CD8-positive, alpha-beta memory T cell (primary cell): ENCODE measurements at regions not wholly inside any gene's neighbourhood (a gene's known extent, or its start where the extent isn't known, plus 50 kb on each side); places are given as distances from the start of the nearest gene placed in this dataset.

Experiments used
- CTCF ChIA-PET: fragments of 350-600 bp; sonication (Branson Sonifier 250); formaldehyde crosslinking; loops from one replicate; lab custom pipeline; 2021; ENCODE audit warnings: antibody characterized with exemption; lab: Charles Lee
- POLR2A ChIA-PET: fragments of 350-600 bp; sonication (Branson Sonifier 250); formaldehyde crosslinking; loops from one replicate; lab custom pipeline; 2021; ENCODE audit warnings: antibody characterized with exemption; lab: Charles Lee
- DNase-seq, 5 donors: peaks; one replicate each; pipeline versions ENCODE4 v3.0.0 to v3.0.0-alpha.2; 2020 to 2022; ENCODE audit warnings: mixed read lengths in 1 of 5
- H3K27ac ChIP-seq: one replicate; pipeline ENCODE4 v1.7.0; 2013; ENCODE audit warnings: low read depth, mild to moderate bottlenecking, low read length, moderate library complexity
- H3K27me3 ChIP-seq: 2 replicates; pipeline ENCODE4 v1.7.0; 2013; ENCODE audit warnings: low read length, mild to moderate bottlenecking; ENCODE audit not compliant: insufficient read depth, poor library complexity, severe bottlenecking
- H3K36me3 ChIP-seq: 2 replicates; pipeline ENCODE4 v1.7.0; 2013; ENCODE audit warnings: mild to moderate bottlenecking, low read length, moderate library complexity; ENCODE audit not compliant: insufficient read depth
- H3K4me1 ChIP-seq: 2 replicates; pipeline ENCODE4 v1.7.0; 2013; ENCODE audit warnings: mild to moderate bottlenecking, low read length, moderate library complexity; ENCODE audit not compliant: insufficient read depth
- H3K4me3 ChIP-seq: 2 replicates; pipeline ENCODE4 v1.7.0; 2013; ENCODE audit warnings: mild to moderate bottlenecking, low read length
- H3K9me3 ChIP-seq: 2 replicates; pipeline ENCODE4 v1.7.0; 2013; ENCODE audit warnings: mild to moderate bottlenecking, low read length
- H3K27ac Mint-ChIP-seq, 8 donors: one replicate each; pipeline ENCODE4 v1.8.0; 2020 to 2021; ENCODE audit warnings: mixed read lengths in 8 of 8, mild to moderate bottlenecking in 6 of 8, inconsistent platforms in 3 of 8, moderate library complexity in 3 of 8
- H3K27me3 Mint-ChIP-seq, 2 donors: one replicate each; pipeline ENCODE4 v1.8.0; 2020 to 2021; ENCODE audit warnings: mixed read lengths in 2 of 2, mild to moderate bottlenecking in 1 of 2, moderate library complexity in 1 of 2
- H3K36me3 Mint-ChIP-seq, 3 donors: one replicate each; pipeline ENCODE4 v1.8.0; 2020 to 2021; ENCODE audit warnings: mixed read lengths in 3 of 3, inconsistent platforms in 1 of 3, mild to moderate bottlenecking in 1 of 3
- H3K4me1 Mint-ChIP-seq, 3 donors: one replicate each; pipeline ENCODE4 v1.8.0; 2020 to 2021; ENCODE audit warnings: mixed read lengths in 3 of 3, inconsistent platforms in 1 of 3, mild to moderate bottlenecking in 1 of 3
- H3K4me3 Mint-ChIP-seq, 7 donors: one replicate each; pipeline ENCODE4 v1.8.0; 2020 to 2021; ENCODE audit warnings: mixed read lengths in 7 of 7, mild to moderate bottlenecking in 6 of 7, moderate library complexity in 4 of 7, inconsistent platforms in 2 of 7
- H3K9me3 Mint-ChIP-seq, 5 donors: one replicate each; pipeline ENCODE4 v1.8.0; 2020 to 2022; ENCODE audit warnings: mixed read lengths in 5 of 5, mild to moderate bottlenecking in 3 of 5, moderate library complexity in 2 of 5, inconsistent platforms in 1 of 5

DNA sequence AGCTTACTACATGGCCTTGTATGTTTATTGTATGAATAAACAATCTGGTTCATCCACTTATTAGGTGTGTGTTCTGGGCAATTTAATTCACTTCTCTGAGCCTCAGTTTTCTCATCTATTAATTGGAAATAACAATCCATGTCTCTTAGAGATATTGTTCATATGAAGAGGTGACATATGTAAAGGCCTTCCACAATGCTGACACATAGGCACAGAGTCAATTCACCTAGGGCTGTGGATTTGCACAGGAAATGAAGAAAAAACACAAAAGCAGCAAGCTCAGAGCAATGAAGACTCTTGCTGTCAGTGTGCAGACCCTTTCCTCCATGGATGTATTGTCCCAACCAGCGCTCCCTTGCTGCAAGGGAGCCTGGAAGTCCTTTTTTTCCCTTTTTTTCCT, 195.2 kb upstream of the CAMK1G start:
- Histone ChIP-seq H3K4me1 (no peaks in the 10 kb centered on the region), H3K27ac (no peak overlapping the region), H3K4me3 (no peak overlapping the region), H3K36me3 (no peaks in the 10 kb centered on the region), H3K9me3 (no peaks in the 10 kb centered on the region), H3K27me3 (no peaks in the 10 kb centered on the region)
- ChIA-PET POLR2A (no interaction called here), CTCF (no interaction called here)
- Mint-ChIP-seq H3K4me1 (no peaks in the 10 kb centered on the region), H3K9me3 (peaks cover 0 to 1% (median 0%) of the 10 kb centered on the region in 5 donors), H3K4me3 (no peak overlapping the region), H3K27me3 (peaks cover 4 to 14% of the 10 kb centered on the region in 2 donors), H3K27ac (no peak overlapping the region), H3K36me3 (no peaks in the 10 kb centered on the region)
- DNase-seq, result no peak

DNA sequence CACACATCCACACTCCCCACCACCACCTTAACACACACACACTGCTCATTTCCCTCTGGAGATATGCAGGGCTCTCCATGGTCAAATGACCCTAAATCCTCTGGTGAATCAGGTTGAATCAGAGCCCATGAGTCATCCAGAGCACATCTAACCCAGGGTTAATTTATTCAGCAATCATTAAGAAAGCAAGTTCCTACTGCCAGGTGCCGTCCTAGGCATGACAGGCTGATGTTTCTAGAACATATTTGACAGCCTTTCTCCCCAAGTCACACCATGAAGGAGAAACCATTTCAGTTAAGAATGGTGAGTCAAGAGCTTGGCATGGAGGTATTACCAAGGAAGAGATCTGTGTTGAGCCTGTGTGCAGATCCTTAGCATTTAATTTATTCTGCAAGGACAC, 194.3 kb upstream of the CAMK1G start:
- no peaks in the 10 kb centered on the region for H3K36me3 ChIP-seq
- H3K4me1 ChIP-seq, result no peaks in the 10 kb centered on the region
- Mint-ChIP-seq H3K4me3 (no peak overlapping the region), H3K36me3 (no peaks in the 10 kb centered on the region), H3K27me3 (peaks cover 4 to 15% of the 10 kb centered on the region in 2 donors), H3K27ac (no peak overlapping the region), H3K4me1 (no peaks in the 10 kb centered on the region), H3K9me3 (peaks cover 0 to 1% (median 0%) of the 10 kb centered on the region in 5 donors)
- no peak overlapping the region for H3K4me3 ChIP-seq
- no peak for DNase-seq
- ChIA-PET POLR2A (no interaction called here), CTCF (no interaction called here)
- H3K9me3 ChIP-seq, result no peaks in the 10 kb centered on the region
- H3K27me3 ChIP-seq, result no peaks in the 10 kb centered on the region
- H3K27ac ChIP-seq, result no peak overlapping the region

DNA sequence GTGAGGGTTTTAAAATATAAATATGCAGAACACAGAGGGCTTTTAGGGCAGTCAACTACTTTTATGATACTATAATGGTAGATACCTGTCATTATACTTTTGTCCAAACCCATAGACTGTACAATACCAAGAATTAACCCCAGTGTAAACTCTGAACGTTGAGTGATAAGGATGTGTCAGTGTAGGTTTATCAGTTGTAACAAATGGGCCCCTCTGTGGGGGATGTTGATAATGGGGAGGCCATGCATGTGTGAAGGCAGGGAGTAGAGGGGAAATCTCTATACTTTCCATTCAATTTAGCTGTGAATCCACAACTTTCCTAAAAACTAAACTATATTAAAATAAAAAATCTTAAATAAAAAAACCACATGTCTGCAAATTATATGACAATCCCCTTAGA, 193.5 kb upstream of the CAMK1G start:
- no peaks in the 10 kb centered on the region for H3K4me1 Mint-ChIP-seq
- DNase-seq, result no peak
- no peak overlapping the region for H3K27ac Mint-ChIP-seq
- no peaks in the 10 kb centered on the region for H3K27me3 ChIP-seq
- H3K4me3 ChIP-seq, result no peak overlapping the region
- ChIA-PET CTCF (no interaction called here), POLR2A (no interaction called here)
- no peaks in the 10 kb centered on the region for H3K36me3 ChIP-seq
- peaks cover 6 to 16% of the 10 kb centered on the region in 2 donors for H3K27me3 Mint-ChIP-seq
- no peak overlapping the region for H3K27ac ChIP-seq
- no peaks in the 10 kb centered on the region for H3K36me3 Mint-ChIP-seq
- H3K4me3 Mint-ChIP-seq, result no peak overlapping the region
- H3K9me3 Mint-ChIP-seq, result peaks cover 0 to 1% (median 0%) of the 10 kb centered on the region in 5 donors
- H3K9me3 ChIP-seq, result no peaks in the 10 kb centered on the region
- H3K4me1 ChIP-seq, result no peaks in the 10 kb centered on the region

DNA sequence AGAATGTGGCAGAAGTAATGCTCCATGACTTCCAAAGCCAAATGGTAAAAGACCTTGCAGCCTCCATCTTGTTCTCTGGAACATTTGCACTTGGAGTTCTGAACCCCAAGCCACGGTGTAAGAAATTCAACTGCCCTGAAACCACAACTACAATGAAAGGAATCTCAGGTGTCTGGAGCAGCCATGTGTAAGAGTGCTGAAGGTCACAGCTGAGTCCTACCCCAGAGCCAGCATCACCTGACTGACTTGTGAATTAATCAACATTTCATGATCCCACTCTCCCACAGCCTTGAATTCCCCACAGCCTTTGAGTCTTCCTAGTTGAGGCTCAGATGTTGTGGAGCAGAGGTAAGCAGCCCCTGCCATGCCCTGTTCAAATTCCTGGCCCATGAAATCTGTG, 192.8 kb upstream of the CAMK1G start:
- H3K4me1 ChIP-seq, result no peaks in the 10 kb centered on the region
- ChIA-PET CTCF (no interaction called here), POLR2A (no interaction called here)
- DNase-seq, result no peak
- no peak overlapping the region for H3K4me3 ChIP-seq
- no peak overlapping the region for H3K27ac ChIP-seq
- no peaks in the 10 kb centered on the region for H3K36me3 ChIP-seq
- peaks cover 13 to 21% of the 10 kb centered on the region in 2 donors for H3K27me3 Mint-ChIP-seq
- H3K27ac Mint-ChIP-seq, result no peak overlapping the region
- H3K4me1 Mint-ChIP-seq, result no peaks in the 10 kb centered on the region
- H3K4me3 Mint-ChIP-seq, result no peak overlapping the region
- peaks cover 0 to 1% (median 0%) of the 10 kb centered on the region in 5 donors for H3K9me3 Mint-ChIP-seq
- no peaks in the 10 kb centered on the region for H3K36me3 Mint-ChIP-seq
- no peaks in the 10 kb centered on the region for H3K9me3 ChIP-seq
- no peaks in the 10 kb centered on the region for H3K27me3 ChIP-seq

DNA sequence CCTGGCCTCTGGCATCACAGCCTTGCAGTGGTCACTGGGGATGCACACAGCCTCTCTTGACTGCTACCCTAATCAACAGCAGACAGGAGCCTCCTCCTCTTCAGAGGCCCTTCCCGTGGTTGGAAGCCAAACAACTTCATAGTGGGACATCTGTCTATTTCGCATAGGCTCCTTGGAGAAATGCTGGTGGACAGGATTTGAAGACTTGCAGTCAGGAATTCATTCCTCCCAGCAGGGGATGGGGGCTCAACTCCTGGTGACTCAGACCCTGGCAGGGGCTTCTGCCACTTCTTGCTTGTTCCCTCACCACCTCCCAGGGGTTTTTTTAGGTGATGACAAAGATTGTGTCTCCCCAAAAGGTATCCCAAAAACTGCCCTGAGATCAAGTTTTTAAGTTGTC, 191.7 kb upstream of the CAMK1G start:
- Mint-ChIP-seq H3K4me1 (no peaks in the 10 kb centered on the region), H3K9me3 (peaks cover 0 to 1% (median 0%) of the 10 kb centered on the region in 5 donors), H3K36me3 (no peaks in the 10 kb centered on the region), H3K27me3 (peaks cover 13 to 25% of the 10 kb centered on the region in 2 donors), H3K4me3 (peak overlapping the region in 1 of 7 donors; percentile 7), H3K27ac (no peak overlapping the region)
- H3K27ac ChIP-seq, result no peak overlapping the region
- H3K36me3 ChIP-seq, result no peaks in the 10 kb centered on the region
- ChIA-PET CTCF (no interaction called here), POLR2A (no interaction called here)
- no peak overlapping the region for H3K4me3 ChIP-seq
- H3K9me3 ChIP-seq, result no peaks in the 10 kb centered on the region
- H3K4me1 ChIP-seq, result no peaks in the 10 kb centered on the region
- H3K27me3 ChIP-seq, result no peaks in the 10 kb centered on the region
- no peak for DNase-seq

DNA sequence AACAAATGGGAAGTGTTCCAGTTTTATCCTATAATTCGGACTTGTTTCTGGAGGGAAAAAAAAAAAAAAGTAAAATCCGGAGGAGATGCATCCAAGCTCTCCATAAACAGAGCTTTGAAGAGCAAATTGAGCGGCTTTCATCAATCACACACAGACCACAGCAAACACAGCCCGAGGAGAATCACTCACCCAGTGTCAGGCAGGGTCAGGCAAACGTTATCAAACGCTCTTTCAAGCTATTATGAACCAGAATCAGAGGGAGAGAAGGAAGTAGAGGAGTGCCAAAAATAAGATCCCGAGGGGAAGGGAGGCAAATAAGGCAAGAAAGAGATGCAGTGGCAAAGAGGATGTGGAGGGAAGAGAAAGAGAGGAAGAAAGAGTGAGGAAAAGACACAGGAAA, 188.3 kb upstream of the CAMK1G start:
- Histone ChIP-seq H3K4me1 (no peaks in the 10 kb centered on the region), H3K27me3 (no peaks in the 10 kb centered on the region), H3K36me3 (no peaks in the 10 kb centered on the region), H3K9me3 (no peaks in the 10 kb centered on the region), H3K4me3 (no peak overlapping the region), H3K27ac (no peak overlapping the region)
- no peaks in the 10 kb centered on the region for H3K36me3 Mint-ChIP-seq
- peaks cover 15 to 21% of the 10 kb centered on the region in 2 donors for H3K27me3 Mint-ChIP-seq
- no peaks in the 10 kb centered on the region for H3K4me1 Mint-ChIP-seq
- H3K27ac Mint-ChIP-seq, result no peak overlapping the region
- ChIA-PET POLR2A (no interaction called here), CTCF (no interaction called here)
- DNase-seq, result no peak
- H3K9me3 Mint-ChIP-seq, result no peaks in the 10 kb centered on the region
- no peak overlapping the region for H3K4me3 Mint-ChIP-seq

DNA sequence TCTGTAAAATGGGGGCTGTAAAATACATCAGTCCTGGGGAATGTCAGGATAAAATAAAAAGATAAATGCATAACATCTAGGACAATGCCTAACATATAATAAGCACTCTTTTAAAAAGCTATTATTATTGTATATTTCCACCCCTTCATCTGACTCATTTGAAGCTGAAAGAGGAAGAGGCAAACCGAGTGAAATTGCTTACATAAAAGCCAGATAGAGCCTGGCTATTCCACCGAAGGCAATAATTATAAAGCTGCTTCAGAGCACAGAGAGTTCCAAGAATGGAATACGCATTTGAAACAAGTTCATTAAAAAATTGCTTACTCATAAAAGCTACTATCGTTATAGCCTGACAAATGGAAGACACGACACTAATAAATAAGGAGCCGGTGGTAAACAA, 186.1 kb upstream of the CAMK1G start:
- no peak overlapping the region for H3K27ac ChIP-seq
- ChIA-PET POLR2A (no interaction called here), CTCF (no interaction called here)
- Mint-ChIP-seq H3K36me3 (no peaks in the 10 kb centered on the region), H3K4me1 (no peaks in the 10 kb centered on the region), H3K4me3 (no peak overlapping the region), H3K27me3 (peaks cover 13 to 21% of the 10 kb centered on the region in 2 donors), H3K9me3 (no peaks in the 10 kb centered on the region), H3K27ac (no peak overlapping the region)
- no peak overlapping the region for H3K4me3 ChIP-seq
- no peaks in the 10 kb centered on the region for H3K27me3 ChIP-seq
- no peaks in the 10 kb centered on the region for H3K4me1 ChIP-seq
- no peak for DNase-seq
- no peaks in the 10 kb centered on the region for H3K9me3 ChIP-seq
- no peaks in the 10 kb centered on the region for H3K36me3 ChIP-seq

DNA sequence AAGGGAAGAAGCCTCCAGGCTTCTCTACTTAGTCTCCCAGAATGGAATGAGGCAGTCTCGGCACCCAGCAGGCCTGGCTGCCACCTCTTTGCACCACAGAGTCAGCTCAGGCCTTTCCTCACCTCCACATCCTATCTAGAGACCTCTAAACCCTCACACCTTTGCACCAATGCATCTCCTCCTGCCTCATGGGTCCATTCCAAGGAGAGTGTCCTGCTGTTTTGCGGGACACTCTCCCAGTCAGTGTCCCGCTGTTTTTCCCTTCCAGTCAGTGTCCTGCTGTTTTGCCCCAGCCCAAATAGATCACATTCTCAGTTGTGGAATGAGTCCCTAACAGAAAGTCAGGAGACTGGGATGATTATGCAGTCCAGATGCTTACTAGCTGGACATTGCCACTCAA, 185.6 kb upstream of the CAMK1G start:
- Histone ChIP-seq H3K9me3 (no peaks in the 10 kb centered on the region), H3K4me3 (no peak overlapping the region), H3K36me3 (no peaks in the 10 kb centered on the region), H3K27me3 (no peaks in the 10 kb centered on the region), H3K4me1 (no peaks in the 10 kb centered on the region), H3K27ac (no peak overlapping the region)
- H3K27me3 Mint-ChIP-seq, result peaks cover 13 to 19% of the 10 kb centered on the region in 2 donors
- POLR2A ChIA-PET, result no interaction called here
- H3K36me3 Mint-ChIP-seq, result no peaks in the 10 kb centered on the region
- no peak overlapping the region for H3K27ac Mint-ChIP-seq
- H3K4me3 Mint-ChIP-seq, result no peak overlapping the region
- DNase-seq, result no peak
- H3K9me3 Mint-ChIP-seq, result no peaks in the 10 kb centered on the region
- CTCF ChIA-PET, result no interaction called here
- no peaks in the 10 kb centered on the region for H3K4me1 Mint-ChIP-seq
